GM12872 (cell line): ENCODE measurements at regions not wholly inside any gene's neighbourhood (a gene's known extent, or its start where the extent isn't known, plus 50 kb on each side); places are given as distances from the start of the nearest gene placed in this dataset.

Source experiments
- CTCF ChIP-seq: IDR thresholded peaks from 3 replicates; pipeline ENCODE4 v1.5.1; 2011; ENCODE audit warnings: low read depth, mild to moderate bottlenecking, low read length, moderate library complexity; ENCODE audit not compliant: insufficient read depth

GRCh38 chr6:8180327-8181159 lies 78.2 kb upstream of the EEF1E1 start:
- no peak for TF ChIP-seq CTCF

- TF ChIP-seq CTCF: no peak
Measured at GRCh38 chr6:8177721-8178120, 75.4 kb upstream of the EEF1E1 start.

GRCh38 chr6:8175046-8175777 lies 72.9 kb upstream of the EEF1E1 start:
- TF ChIP-seq CTCF: no peak

- no peak for TF ChIP-seq CTCF
Measured at GRCh38 chr6:8174571-8174970, 72.2 kb upstream of the EEF1E1 start.

- TF ChIP-seq CTCF: no peak
Measured at GRCh38 chr6:8172530-8172929, 70.2 kb upstream of the EEF1E1 start.

- TF ChIP-seq CTCF: no peak
Measured at GRCh38 chr6:8170754-8171153, 68.4 kb upstream of the EEF1E1 start.

GRCh38 chr6:8170245-8170644 lies 67.9 kb upstream of the EEF1E1 start:
- TF ChIP-seq CTCF: no peak
